GM12865 (cell line): ENCODE measurements at regions not wholly inside any gene's neighbourhood (a gene's known extent, or its start where the extent isn't known, plus 50 kb on each side); places are given as distances from the start of the nearest gene placed in this dataset.

Experiments used
- DNase-seq: peaks from one replicate; pipeline ENCODE4 v3.0.0; 2010; ENCODE audit warnings: low read depth
- H3K4me3 ChIP-seq: 2 replicates; pipeline ENCODE4 v1.5.1; 2011; ENCODE audit warnings: mild to moderate bottlenecking, low read depth, low read length, control low read depth
- TF ChIP-seq, protein P1 (sequence below): IDR thresholded peaks from 2 replicates; pipeline ENCODE4 v1.5.1; 2011; ENCODE audit warnings: low read length, control low read depth, low read depth, inconsistent platforms; ENCODE audit not compliant: insufficient read depth; ENCODE audit errors: missing control alignments

DNA sequence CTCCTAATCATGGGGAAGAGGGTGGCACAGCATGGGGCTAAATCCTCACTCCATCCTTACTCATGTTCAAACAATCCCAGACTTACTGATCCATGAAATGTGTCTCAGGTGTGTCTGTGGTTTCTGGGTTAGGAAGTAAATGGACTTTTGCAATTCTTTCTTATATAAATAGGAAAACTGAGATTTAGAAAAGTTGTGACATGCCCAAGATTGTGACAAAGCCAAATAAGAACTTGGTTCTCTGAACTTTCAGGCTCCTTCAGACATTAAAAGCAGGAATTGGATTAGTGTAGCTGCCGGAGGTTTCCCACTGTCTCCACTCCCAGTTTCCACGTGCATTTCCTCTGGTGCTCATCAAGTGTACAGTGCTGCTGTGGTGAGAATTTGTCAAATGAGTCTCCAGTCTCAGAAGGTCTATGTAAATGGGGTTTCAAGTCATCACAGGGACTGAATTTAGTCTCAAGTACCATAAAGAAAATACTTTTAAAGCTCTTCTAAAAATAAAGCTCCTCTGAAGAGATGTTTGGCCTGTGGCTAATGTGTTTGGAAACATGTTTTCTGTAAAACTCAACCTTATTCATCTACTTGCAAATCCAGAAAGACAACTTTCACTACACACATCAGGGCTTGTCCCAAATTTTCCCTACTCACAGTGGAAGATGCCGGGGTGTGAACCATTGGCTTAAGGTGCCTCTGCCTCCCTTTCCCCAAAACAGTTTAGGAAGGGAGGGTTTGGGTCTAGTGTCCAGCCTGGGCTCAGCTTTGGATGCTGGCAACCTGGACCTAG, 115.2 kb downstream of the NGF start:
- H3K4me3 ChIP-seq: no peak overlapping the region
- TF ChIP-seq, protein P1, sequence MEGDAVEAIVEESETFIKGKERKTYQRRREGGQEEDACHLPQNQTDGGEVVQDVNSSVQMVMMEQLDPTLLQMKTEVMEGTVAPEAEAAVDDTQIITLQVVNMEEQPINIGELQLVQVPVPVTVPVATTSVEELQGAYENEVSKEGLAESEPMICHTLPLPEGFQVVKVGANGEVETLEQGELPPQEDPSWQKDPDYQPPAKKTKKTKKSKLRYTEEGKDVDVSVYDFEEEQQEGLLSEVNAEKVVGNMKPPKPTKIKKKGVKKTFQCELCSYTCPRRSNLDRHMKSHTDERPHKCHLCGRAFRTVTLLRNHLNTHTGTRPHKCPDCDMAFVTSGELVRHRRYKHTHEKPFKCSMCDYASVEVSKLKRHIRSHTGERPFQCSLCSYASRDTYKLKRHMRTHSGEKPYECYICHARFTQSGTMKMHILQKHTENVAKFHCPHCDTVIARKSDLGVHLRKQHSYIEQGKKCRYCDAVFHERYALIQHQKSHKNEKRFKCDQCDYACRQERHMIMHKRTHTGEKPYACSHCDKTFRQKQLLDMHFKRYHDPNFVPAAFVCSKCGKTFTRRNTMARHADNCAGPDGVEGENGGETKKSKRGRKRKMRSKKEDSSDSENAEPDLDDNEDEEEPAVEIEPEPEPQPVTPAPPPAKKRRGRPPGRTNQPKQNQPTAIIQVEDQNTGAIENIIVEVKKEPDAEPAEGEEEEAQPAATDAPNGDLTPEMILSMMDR: no peak
- no peak for DNase-seq

DNA sequence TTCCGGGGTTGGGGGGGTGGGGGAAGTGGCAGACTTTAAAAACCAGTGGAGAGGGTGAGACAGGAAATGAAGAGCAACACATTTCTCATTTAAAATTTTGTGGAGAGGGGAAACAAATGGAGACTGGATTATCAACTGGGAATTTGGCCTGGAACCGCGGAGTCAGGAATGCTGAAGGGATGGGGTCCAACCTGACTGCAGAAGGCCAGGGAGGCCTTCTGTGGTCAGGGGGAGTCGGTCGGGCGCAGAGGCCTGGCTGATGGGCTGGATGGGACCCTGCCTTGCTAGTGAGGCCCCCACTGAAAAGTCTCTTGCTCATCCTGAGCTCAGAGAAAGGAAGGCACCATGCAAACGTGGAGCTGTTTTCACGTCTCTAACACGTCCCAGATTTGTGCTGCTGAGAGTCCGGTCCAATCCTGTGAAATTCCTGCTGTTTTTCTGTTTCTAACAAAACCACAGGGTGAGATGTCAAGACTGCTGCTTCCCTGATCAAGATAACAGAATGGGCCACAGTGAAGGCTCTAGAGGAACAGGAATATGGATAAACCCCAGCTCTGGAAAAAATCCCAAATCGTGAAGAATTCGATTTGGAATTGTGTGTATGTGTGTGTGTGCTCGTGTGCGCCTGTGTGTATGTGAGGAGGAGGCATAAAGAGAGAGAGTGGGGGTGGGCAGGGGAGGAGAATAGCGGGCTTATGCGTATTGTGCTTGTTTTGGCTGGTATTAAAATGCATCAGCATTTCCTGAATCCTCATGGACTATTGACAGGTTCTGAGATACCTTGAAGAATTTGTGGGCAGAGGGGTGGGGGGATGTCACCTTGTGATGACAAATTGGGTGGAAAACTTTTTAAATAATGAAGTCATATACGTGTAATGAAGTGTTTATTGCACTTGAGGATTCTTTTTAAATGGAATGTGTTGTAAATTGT, 117.4 kb downstream of the NGF start:
- TF ChIP-seq, protein P1: no peak
- H3K4me3 ChIP-seq: no peak overlapping the region
- DNase-seq: no peak

DNA sequence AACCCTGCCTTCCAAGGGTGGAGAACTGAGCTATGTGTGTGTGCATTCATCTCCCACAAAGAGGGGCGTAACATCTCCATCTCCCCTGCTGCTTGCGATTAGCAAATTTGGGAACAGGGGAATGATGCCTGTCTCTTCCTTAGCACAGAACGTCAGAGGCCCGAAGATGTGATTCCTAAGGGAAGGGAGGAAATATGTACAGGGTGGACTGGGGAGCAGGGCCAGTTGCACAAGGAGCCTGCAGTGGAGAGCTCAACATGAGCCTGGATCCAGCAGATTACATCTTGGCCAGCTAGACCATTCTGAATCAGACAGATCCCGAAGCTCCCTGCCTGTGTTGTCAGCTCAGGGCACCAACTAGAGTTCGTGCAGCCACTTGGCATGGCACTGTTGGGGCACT, 118.1 kb downstream of the NGF start:
- DNase-seq: no peak
- TF ChIP-seq, protein P1: no peak
- H3K4me3 ChIP-seq: no peak overlapping the region

DNA sequence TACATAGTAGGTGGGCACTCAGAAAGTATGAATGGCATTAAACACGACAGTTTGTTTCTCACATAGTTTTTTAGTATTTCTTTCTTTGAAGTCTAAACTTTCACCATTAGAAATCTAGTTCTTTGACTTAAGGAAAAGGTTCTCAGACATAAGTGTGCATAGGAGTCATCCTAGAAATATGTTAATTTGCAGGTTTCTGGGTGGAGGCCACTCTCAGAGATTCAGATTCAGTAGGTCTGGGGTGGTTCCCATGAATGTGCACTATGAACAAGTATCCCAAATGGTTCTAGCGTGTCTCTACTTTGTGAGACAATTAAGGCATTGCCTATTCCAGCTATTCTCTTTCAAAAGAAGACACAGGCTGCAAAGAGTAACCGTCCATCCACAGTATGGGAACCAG, 119.3 kb downstream of the NGF start:
- DNase-seq: no peak
- H3K4me3 ChIP-seq: no peak overlapping the region
- TF ChIP-seq, protein P1: no peak

DNA sequence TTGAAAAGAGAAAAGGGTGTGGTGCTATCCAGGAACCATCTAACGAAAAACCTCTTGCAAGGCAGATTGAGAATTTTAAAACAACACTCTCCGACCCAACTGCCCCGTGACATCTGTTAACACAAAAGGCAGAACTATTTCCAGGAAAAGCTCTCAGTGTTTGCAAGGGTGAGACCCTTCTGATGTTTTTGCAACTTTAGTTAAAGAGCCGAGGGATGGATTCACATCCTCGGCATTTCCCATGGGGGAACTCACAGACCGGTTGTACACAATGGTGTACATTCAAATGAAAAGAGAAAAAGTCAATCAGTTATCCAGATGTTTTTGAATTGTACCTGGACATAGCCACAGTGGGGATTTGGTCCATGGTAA, 120.0 kb downstream of the NGF start:
- TF ChIP-seq, protein P1: no peak

DNA sequence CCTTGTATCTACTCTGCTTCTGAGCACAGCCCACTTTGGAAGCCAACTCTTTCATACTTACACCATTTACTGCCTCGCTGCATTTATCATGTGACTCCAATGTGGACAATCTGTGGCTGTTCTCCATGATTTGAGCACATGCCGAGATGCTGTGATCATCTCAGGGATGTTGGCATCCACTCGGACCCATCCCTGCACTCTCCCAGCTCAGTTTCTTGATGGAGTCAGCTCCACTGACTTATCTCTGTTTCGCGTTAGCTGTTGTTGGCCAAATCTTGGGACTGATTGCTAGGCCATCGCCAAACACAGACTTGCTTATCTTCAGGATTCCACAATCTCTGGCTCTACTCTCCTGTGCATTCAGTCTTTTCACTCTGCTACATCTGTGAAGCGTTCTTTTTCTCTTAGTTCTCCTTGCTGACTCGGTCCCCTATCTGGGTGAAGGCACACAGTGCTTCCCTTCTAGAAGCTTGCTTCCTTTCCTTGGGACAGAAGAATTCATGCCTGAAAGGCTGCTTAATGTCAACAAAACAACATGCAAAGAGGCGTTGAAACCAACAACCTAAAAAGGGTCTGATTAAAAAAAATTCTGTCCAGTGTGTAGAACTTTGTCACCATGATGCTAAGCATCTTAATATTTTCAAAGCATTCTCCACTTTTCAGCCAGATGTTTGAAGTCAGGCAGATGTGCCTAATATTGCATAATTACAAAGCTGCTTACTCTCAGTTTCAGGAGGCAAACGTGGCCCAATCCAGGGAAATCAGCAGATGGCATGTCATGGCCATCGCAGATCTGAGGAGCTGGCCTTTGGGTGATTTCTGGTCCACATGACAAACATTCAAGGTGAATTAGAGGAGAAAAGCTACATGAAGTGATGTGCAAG, 120.7 kb downstream of the NGF start:
- H3K4me3 ChIP-seq: no peak overlapping the region
- TF ChIP-seq, protein P1: no peak
- no peak for DNase-seq

More for the DNA sequence above, 120.0 kb downstream of the NGF start:
- no peak overlapping the region for H3K4me3 ChIP-seq
- no peak for DNase-seq
